ENCODE measurements at regions not wholly inside any gene's neighbourhood (a gene's known extent, or its start where the extent isn't known, plus 50 kb on each side); places are given as distances from the start of the nearest gene placed in this dataset.
"Not testable (repeated sequence)": the region's sequence is repeated elsewhere in the genome, so short reads cannot be mapped to it uniquely, and the experiment has no call there.

DNA sequence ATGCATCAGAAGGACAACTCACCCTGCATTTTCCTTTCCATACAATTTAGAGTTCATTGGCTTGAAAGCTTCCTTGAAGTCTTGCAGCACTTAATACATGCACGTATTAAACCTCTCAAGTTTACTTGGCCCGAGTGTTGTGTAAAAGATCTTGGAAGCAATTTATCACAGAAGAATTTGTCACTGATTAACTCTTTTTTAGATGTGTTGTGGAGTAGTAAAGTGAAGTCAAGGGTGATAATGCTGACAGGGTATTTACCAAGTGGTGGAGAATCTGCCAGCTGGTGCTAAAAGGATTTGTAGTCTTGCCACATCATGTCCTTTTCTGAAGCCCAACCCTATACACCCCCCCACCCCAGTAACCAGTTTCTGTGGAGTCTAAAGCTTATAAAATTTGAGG is 421.0 kb upstream of the MIR17HG start:
- DNase-seq (ENCODE audit: low read depth), result no peak

DNA sequence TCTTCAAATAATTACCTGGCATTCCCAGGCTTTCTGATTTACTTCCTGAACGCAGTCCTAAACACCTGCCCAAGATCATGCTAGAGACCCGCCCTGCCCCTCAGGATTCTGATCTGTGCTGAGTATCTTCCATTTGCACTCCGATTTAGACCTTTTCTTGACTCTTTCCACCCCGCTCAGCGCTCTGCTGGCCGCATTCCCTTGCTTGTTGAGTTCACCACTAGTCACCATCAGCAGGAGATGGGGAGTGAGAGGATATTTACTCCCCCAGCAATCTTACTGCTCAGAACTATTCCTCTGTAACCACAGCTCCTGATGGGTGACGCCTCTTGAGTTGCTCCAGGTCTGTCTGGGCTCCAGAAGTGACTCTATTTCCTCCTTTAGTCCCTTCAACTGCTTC is 419.4 kb upstream of the MIR17HG start:
- no peak for DNase-seq (ENCODE audit: low read depth)

DNA sequence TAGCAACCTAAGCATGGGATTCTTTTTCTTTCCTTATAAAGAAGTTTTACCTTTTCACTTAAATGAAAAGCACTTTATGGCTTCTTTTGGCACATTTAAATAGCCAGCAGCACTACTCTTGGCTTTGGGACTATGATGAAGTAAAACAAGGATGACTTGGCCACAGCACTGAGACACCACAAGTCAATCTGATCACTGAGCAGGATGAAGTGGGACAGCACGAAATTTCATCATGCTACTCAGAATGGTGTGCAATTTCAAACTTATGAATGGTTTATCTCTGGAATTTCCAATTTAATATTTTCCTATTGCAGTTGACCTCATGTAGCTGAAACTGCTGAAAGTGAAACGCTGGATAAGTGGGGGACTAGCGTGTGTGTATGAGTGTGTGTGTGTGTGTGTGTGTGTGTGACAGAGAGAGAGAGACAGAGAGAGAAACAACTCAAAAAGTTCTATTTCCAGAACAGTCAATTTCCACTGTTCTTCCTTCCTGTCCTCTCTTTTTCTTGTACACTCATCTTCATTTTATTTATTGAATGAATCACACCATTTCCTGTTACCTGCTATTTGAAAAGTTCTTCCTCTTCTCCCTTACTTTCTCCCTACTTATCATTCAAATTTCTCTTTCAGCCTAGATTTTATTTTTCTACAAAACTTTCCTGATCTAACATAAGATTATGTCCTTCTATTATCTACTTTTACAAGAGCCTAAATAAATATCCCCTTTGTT is 414.2 kb upstream of the MIR17HG start:
- no peak for DNase-seq (ENCODE audit: low read depth)

DNA sequence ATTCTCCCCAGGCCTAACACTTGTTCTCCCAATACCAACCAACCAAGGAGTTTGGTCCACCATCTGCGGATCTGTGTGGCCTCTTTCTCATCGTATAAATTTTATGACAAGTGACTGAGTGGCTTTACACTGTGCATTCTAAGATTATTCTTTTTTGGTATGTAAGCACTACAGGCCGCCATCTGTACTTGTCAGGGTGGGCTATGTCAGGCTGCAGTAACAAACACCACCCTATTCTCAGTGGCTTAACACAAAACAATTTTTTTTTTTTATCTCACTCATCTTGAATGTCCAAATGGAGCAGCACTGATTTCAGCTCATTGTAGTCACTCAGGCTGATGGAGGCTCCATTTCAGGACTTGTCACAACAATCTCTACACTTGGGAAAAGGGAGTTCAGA is 412.7 kb upstream of the MIR17HG start:
- DNase-seq (ENCODE audit: low read depth), result no peak

DNA sequence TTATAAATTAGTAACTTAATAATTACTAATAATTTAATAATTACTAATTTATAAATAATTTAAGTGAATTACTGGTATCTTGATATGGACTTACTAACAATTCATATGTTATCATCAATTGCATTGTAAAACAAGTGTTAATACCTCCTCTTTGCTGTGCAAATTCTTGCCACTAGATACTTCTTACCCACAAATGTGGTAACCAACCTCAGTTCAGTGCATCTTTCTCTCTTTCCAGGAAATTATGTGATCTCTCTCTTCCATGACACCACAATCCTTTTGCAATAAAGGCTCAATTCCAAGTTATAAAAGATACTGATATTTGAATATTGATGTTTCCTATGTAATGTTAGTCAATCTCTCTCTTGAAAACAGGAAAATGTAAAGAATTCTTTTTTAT is 408.6 kb upstream of the MIR17HG start:
- no peak for DNase-seq (ENCODE audit: low read depth)

DNA sequence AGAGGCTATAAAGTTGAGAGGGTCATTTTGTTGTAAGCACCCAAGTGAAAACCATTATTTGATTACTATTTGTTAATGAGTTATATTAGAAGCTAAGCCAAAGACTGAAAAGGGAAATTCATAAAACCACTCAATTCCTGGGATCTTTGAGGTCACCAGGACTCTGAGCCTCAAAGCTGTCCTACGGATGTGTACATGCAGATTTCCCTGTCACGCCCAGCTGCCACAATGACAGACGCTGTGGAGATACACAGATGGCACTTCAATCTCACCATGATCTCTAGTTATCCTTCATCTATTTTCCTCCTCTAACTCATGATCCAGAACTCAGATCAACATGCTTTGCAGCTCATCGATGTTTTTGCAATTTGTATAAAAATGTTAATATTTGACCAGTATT is 403.5 kb upstream of the MIR17HG start:
- no peak for DNase-seq (ENCODE audit: low read depth)

DNA sequence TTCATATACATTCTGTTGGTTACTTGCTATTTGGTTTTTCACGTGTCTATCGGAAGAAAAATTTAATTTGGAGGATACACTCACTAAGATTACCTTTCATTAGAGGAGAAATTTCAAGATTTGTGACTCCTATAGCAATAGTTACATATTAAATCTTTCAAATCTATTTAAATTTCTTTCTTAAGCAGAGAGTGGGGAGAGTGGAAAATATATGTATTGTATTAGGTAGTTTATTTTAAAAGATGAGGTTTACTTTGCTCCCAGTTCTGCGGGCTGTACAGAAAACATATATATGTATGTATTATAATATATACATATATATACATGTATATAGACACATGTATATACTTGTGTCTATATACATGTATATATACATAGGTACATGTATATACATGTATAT is 402.3 kb upstream of the MIR17HG start:
- DNase-seq (ENCODE audit: low read depth), result not testable (repeated sequence)

DNA sequence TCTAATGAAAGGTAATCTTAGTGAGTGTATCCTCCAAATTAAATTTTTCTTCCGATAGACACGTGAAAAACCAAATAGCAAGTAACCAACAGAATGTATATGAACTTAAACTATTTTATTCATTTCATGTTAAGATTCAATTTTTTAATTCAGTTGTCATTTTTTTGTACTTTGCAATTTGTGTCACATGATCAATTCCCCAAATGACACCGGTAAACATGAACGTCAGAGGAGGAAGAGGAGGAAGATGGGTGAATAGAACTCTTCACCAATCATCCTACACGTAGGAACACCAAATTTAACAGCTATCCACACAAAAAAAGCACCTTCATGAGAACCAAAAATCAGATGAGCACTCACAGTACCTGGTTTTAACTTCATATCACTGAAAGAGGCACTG is 401.4 kb upstream of the MIR17HG start:
- DNase-seq (ENCODE audit: low read depth), result not testable (repeated sequence)

DNA sequence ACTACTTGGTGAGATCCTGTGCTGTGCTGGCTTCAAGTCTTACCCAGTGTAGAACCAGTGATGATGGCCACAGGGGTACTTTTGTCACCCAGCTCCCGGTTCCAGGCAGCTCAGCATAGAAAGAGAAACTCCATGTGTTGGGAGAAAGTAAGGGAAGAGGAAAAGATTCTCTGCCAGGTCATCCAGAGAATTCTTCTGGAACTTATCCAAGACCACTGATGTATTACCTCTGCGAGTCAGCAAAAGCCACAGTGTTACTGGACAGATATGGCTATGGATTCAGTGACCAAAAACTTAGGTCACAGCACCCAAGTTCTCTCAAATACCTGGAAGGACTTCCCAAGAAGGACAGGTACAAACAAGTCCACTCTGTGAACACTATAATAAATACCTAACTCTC is 399.5 kb upstream of the MIR17HG start:
- no peak for DNase-seq (ENCODE audit: low read depth)

DNA sequence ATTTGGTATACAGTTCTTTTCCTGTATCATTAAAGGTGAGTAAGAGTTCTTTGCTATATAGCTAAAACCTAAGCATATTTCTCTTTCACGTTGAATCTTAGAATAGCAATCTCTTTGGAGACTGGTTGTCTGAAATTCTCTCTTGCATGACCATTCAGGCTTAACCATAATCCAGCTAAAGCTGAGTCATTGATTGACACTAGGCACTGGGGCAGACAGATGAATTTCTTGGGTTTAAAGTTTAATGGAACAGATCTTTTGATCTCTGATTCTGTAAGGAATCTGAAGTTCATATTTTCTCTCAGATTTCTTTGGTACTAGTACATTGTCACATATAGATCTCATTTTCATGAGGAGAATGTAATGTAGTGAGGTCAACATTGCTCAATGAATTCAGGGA is 397.3 kb upstream of the MIR17HG start:
- no peak for DNase-seq (ENCODE audit: low read depth)

DNA sequence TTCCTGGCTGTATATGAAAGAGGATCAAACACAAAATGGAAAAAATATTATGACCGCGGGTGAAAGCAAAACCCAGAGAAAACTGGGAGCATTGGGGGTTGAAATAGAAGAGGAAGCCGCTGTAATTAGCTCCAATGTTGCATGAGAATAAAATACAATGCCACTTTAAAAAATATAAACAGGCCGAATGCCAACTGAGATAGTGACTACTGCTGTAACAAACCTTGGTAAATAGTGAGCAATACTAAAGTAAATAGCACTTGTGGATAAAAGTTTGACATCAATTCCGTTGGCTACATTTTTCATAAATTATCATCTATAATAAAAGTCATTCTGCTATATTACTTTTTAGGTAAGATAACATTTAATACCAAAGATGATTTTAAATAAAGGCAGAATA is 395.8 kb upstream of the MIR17HG start:
- no peak for DNase-seq (ENCODE audit: low read depth)

DNA sequence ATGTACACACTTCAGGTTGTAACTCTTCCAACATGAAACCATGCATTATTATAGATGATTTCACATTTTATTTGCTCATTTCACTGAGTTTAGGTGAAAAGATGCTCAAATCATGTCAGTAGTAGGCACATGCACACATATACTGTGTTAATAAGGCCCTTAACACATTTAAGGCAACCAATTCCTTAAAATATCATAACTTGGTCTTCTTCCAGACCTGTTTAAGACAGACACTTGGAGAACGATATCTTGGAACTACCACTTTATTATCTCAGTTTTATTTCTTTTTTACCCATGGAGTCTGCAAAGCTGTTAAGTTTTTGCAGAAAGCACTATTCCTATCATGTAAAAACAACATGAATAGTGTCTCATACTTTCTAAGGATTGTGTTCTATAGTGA is 395.2 kb upstream of the MIR17HG start:
- no peak for DNase-seq (ENCODE audit: low read depth)

DNA sequence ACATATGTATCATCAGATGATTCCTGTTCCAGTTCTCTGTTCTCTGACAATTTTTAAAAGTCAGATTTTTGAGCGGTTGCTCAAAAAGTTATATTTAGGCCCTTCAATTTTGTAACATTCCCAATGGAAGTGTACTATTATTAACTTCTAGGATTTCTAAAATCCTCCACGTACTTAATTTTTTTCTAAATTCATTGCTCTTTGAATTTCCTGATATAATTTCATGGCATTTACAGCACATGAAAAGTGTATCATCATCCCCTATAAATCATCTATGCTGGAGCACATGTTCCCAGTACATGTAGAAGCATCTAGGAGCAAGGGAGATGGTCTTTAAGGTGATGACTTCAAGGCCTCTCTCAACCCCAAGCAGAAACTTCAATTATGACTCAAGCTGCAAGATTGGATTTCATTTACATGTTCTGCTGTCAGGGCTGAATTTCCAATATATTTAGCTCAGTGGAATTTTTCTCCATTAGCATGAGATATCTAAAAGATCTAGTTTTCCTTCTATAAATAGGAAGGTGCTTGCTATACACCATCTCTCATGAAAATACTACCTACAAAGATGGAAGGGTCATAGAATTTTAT is 392.8 kb upstream of the MIR17HG start:
- DNase-seq (ENCODE audit: low read depth), result no peak

DNA sequence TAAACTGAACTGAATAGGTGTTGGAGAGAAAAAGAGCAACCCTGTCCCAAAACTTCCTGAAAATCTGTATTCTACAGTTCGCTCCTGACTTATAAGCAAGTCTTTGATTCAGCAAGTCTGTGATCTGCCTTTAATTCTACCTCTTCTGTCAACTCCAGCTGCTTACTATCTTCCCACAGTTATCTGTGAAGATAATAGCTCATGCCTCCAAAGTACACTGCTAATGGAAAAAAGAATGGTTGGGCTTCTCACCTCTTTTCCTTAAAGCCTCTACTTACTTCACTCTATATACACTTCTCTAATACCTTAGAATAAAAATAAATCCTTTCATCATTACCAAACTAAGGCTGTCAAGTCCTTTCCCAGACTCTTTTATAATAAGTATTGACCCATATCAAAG is 391.5 kb upstream of the MIR17HG start:
- DNase-seq (ENCODE audit: low read depth), result no peak

DNA sequence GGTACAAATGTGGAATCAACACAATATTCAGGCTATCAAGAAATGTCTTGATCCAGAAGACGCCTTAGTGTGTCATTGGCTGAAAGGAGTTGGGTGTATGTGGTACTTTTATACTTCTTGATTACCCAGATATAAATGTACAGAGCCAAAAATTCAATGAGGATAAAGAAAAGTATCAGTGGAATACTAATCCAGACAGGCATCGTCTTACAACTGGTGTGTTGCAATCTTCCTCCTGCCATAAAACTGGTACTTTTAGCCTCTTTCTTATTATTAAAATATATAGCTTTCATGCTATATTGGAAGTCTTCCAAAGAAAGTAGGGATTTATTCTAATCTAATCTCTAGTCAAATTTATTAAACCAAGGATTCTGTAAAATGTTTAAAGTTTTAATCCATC is 388.6 kb upstream of the MIR17HG start:
- no peak for DNase-seq (ENCODE audit: low read depth)

DNA sequence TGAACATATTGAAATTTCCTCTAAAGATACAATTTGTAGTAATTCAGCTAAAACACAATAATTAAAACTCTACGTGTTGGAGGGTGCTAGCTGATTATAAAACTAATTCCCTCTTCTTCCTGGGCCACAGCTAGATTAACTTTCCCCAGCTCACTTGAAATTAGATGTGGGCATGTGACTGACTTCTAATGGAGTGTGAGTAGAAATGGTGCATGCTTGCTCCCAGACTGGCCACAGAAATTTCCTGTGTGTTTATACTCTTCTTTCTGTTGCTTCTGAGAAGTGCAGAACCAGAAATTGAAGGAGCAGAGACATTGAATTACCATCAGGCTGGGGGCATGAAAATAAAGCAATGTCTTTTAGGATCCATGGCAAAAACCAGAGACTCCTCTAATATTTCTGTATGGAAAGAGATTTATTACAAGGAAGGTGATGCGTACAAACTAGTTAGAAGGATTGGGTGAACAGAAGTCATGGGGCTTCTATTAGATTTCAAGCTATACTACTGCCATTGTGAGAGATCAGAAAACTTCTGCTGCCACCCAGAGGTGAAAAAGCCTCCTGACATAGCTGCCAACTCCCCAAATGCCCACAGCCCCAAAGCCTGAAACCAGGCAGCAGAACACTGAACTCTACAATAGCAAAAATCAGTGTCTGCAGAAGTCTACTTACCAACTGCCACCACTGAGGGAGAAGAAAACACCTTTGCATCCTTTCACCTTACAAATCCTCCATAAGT is 379.2 kb upstream of the MIR17HG start:
- DNase-seq (ENCODE audit: low read depth), result peak; percentile 2

DNA sequence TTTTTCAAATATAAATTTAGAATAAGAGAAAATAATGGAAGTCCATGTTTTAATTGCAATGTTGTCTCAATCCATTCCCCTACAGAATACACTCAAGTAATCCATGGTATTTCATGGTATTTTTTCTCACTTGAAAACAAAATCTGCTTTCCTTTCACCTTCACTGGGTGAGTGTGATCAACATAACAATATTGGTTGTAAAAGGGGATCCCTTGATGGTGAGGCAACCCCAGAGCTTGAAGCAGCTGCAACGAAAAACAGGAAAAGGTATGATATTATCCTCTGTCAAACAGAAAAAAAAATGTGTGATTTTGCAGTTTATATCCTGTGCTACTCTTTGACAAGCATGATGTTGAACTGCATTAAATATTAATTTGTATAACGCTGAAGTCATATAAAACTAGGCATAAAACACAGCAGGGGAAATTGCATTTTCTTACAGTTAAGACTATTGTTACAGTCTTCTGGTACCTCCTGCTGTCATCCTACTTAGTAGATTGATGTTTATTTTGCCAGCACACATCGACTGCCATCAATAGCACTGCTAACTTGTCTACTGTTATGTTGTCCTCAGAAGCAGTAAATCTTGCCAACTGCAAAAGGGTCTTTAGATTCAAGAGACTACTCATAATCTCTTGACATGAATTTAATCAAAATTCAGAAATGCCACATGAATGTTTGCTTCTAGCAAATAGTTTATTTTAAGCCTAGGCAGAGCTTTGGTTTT is 373.1 kb upstream of the MIR17HG start:
- DNase-seq (ENCODE audit: low read depth), result no peak

DNA sequence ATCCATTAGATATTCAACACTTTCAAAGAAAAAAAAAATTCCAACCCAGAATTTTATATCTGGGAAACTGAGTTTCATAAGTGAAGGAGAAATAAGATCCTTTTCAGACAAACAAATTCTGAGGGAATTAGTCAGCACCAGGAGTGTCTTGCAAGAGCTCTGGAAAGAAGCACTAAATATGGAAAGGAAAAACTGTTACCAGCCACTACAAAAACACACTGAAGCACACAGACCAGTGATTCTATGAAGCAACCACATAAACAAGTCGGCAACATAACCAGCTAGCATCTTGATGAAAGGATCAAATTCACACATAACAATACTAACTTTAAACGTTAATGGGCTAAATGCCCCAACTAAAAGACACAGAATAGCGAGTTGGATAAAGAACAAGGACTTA is 368.4 kb upstream of the MIR17HG start:
- no peak for DNase-seq (ENCODE audit: low read depth)

DNA sequence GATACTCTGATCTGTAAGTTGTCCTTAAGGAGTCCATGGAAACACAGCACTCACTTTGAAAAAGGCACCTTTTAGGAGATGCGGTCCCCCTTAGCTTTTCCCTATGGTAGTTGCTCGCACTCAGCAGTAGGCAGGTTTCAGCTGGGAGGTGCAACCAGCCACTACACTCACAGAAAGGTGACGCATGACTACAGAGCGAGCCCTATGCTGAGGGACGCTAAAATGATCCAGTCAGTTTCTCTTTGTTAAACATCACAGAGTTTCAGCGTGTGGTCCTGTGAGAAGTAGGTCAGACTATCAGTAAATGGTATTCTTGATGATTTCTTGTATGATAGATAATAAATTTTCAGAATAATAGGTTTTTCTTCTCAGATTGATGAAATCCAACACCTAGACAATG is 362.7 kb upstream of the MIR17HG start:
- no peak for DNase-seq (ENCODE audit: low read depth)

DNA sequence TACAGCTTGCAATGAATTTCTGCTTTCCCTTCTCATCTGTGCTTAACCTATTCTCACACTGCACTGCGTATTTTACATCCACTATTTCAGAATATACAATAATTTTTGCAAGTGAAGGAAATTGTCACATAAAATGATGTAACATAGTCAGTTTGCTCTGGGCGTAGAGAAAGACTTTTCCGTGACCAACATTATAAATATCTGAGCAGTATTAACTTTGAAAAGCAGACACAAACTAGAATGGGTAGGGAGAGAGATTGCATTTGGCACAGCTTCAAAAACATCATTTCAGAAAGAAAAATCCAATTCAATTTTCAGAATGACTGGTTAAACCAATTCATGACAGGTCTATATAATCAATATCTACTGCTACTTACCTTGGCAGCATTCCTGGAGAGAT is 352.5 kb upstream of the MIR17HG start:
- no peak for DNase-seq (ENCODE audit: low read depth)

DNA sequence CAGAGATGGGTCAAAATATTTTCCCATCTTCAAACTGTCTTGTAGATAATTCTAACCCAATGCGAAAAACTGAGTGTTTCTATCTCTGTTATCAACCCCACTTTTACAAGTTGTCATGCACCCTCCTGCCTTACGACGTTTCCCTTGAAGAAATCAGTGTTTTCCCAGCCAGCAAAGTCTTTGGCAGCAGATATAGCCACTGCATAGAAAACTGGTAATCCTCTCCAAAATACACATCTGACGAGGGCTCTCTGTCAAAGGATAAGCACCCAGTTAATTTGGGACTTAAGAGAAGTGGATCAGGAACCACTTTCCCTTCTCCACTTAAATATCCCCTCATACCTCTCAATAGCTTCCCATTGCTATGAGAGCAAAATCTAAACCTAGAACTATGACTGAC is 351.9 kb upstream of the MIR17HG start:
- no peak for DNase-seq (ENCODE audit: low read depth)

DNA sequence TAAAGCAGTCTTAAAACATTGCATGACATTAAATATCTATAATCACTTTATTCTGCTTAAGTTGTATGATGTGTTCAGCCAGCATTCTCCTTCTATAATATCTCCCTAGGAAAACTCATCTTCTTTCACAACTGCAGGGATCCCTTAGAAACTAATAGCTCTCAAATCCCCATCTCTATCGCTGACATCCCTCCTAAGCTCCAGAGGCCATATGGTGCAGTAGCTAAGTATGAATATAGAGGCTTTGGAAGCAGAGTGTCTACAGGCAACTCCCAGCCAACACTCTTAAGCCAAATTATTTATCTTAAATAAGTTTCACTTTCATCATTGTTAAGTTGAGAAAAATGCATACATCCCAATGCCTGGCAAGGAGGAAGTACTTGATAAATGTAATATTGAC is 349.5 kb upstream of the MIR17HG start:
- DNase-seq (ENCODE audit: low read depth), result no peak

DNA sequence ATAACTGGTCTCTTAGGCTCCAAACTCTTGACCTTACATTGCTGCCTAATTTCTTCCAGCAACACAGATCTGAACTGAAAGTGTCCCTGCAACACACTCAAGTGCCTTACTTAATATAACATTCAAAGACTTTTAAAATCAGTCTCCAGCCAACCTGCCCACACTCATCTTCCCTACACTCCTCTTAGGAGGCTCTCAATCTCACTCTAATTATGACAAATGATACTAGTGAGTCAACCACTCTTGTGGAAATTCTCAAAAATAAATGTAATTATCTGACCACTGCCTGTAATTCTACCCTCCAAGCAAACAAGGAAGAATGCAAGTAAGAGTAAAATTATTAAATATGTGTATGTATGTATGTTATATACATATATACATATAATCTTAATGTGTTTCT is 348.1 kb upstream of the MIR17HG start:
- DNase-seq (ENCODE audit: low read depth), result no peak

All from M059J (cell line).